GM18520 (cell line): ENCODE measurements at regions not wholly inside any gene's neighbourhood (a gene's known extent, or its start where the extent isn't known, plus 50 kb on each side); places are given as distances from the start of the nearest gene placed in this dataset.

Experiments
- ATAC-seq: cut with Tn5 transposase; IDR thresholded peaks from one replicate; pipeline ENCODE4 v1.9.1; 2021; ENCODE audit not compliant: unreplicated experiment

GRCh38 chr1:55957276-55957675 is 622.1 kb downstream of the PLPP3 start:
- no peak for ATAC-seq

- ATAC-seq: no peak
Measured at GRCh38 chr1:55955016-55955621, 624.2 kb downstream of the PLPP3 start.

- no peak for ATAC-seq
Measured at GRCh38 chr1:55951291-55951690, 628.1 kb downstream of the PLPP3 start.

- ATAC-seq: no peak
Measured at GRCh38 chr1:55947446-55947845, 631.9 kb downstream of the PLPP3 start.

- ATAC-seq: no peak
Measured at GRCh38 chr1:55943721-55944435, 635.5 kb downstream of the PLPP3 start.

- no peak for ATAC-seq
Measured at GRCh38 chr1:55943012-55943411, 636.4 kb downstream of the PLPP3 start.

- no peak for ATAC-seq
Measured at GRCh38 chr1:55939866-55940265, 639.5 kb downstream of the PLPP3 start.

GRCh38 chr1:55938861-55939260 is 640.5 kb downstream of the PLPP3 start:
- ATAC-seq: no peak

- no peak for ATAC-seq
Measured at GRCh38 chr1:55938376-55938850, 641.0 kb downstream of the PLPP3 start.

GRCh38 chr1:55937840-55938375 is 641.5 kb downstream of the PLPP3 start:
- no peak for ATAC-seq

GRCh38 chr1:55935236-55935635 is 644.1 kb downstream of the PLPP3 start:
- ATAC-seq: no peak

GRCh38 chr1:55932402-55932801 is 647.0 kb downstream of the PLPP3 start:
- ATAC-seq: no peak

- ATAC-seq: no peak
Measured at GRCh38 chr1:55931081-55931940, 648.1 kb downstream of the PLPP3 start.

- ATAC-seq: no peak
Measured at GRCh38 chr1:55929652-55930051, 649.7 kb downstream of the PLPP3 start.

GRCh38 chr1:55928576-55928975 is 650.8 kb downstream of the PLPP3 start:
- no peak for ATAC-seq

- ATAC-seq: no peak
Measured at GRCh38 chr1:55927702-55928290, 651.6 kb downstream of the PLPP3 start.

GRCh38 chr1:55926906-55927471 is 652.4 kb downstream of the PLPP3 start:
- ATAC-seq: no peak

- ATAC-seq: no peak
Measured at GRCh38 chr1:55916907-55917306, 662.5 kb downstream of the PLPP3 start.

- ATAC-seq: no peak
Measured at GRCh38 chr1:55916481-55916880, 662.9 kb downstream of the PLPP3 start.

- no peak for ATAC-seq
Measured at GRCh38 chr1:55913565-55913964, 665.8 kb downstream of the PLPP3 start.

GRCh38 chr1:55912438-55912837 is 666.9 kb downstream of the PLPP3 start:
- no peak for ATAC-seq
